Fibroblast of skin of right quadriceps (primary cell): ENCODE measurements at regions not wholly inside any gene's neighbourhood (a gene's known extent, or its start where the extent isn't known, plus 50 kb on each side); places are given as distances from the start of the nearest gene placed in this dataset.
"Not testable (repeated sequence)": the region's sequence is repeated elsewhere in the genome, so short reads cannot be mapped to it uniquely, and the experiment has no call there.

Experiments
- DNase-seq: peaks from one replicate; pipeline ENCODE4 v3.0.0-alpha.2; 2013

- no peak for DNase-seq
Measured at GRCh38 chr7:77484785-77485184, 52.3 kb upstream of the PTPN12 start.

- DNase-seq = no peak
Measured at GRCh38 chr7:77482015-77482414, 55.1 kb upstream of the PTPN12 start.

- no peak for DNase-seq
Measured at GRCh38 chr7:77481615-77482014, 55.5 kb upstream of the PTPN12 start.

GRCh38 chr7:77480102-77480627 is 56.9 kb upstream of the PTPN12 start:
- not testable (repeated sequence) for DNase-seq

- DNase-seq = no peak
Measured at GRCh38 chr7:77479536-77480088, 57.5 kb upstream of the PTPN12 start.

GRCh38 chr7:77476871-77477270 is 60.2 kb upstream of the PTPN12 start:
- DNase-seq = no peak

GRCh38 chr7:77475181-77475580 is 59.0 kb upstream of the GSAP start:
- no peak for DNase-seq

GRCh38 chr7:77474756-77475155 is 58.6 kb upstream of the GSAP start:
- no peak for DNase-seq

- DNase-seq = peak; percentile 12
Measured at GRCh38 chr7:77473229-77474005, 57.3 kb upstream of the GSAP start.

GRCh38 chr7:77469927-77470326 is 53.8 kb upstream of the GSAP start:
- no peak for DNase-seq

GRCh38 chr7:77467408-77467807 is 51.3 kb upstream of the GSAP start:
- no peak for DNase-seq

- DNase-seq = no peak
Measured at GRCh38 chr7:77466450-77466849, 50.3 kb upstream of the GSAP start.
